ENCODE measurements at regions not wholly inside any gene's neighbourhood (a gene's known extent, or its start where the extent isn't known, plus 50 kb on each side); places are given as distances from the start of the nearest gene placed in this dataset.
A peak's percentile ranks its signal among the peaks of the same experiment; 100 is the strongest.
"Not testable (repeated sequence)": the region's sequence is repeated elsewhere in the genome, so short reads cannot be mapped to it uniquely, and the experiment has no call there.

DNA sequence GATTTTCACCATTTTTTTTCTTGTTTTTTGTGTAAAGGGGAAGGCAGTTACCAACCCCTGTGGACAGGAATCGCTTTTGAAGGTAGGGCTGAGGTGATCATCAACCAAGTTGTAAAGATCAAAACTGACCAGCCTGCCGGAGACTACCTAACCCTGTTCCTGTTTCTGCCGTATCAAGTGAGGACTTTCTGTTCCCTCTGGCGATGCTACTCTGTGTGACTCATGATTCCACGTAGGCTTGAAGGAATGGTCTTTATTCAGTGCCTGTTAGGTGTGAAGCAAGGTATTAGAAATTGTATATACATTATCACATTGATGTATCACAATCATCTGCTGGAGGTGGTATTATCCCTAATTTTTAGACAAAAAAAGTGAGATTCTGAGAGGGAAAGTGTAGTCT, 161.3 kb downstream of the SOX4 start:
- DNase-seq (ENCODE audit: low read depth) = peak; percentile 88
- TF ChIP-seq, protein P1, sequence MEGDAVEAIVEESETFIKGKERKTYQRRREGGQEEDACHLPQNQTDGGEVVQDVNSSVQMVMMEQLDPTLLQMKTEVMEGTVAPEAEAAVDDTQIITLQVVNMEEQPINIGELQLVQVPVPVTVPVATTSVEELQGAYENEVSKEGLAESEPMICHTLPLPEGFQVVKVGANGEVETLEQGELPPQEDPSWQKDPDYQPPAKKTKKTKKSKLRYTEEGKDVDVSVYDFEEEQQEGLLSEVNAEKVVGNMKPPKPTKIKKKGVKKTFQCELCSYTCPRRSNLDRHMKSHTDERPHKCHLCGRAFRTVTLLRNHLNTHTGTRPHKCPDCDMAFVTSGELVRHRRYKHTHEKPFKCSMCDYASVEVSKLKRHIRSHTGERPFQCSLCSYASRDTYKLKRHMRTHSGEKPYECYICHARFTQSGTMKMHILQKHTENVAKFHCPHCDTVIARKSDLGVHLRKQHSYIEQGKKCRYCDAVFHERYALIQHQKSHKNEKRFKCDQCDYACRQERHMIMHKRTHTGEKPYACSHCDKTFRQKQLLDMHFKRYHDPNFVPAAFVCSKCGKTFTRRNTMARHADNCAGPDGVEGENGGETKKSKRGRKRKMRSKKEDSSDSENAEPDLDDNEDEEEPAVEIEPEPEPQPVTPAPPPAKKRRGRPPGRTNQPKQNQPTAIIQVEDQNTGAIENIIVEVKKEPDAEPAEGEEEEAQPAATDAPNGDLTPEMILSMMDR (conservative IDR thresholded peaks at IDR 0.05; ENCODE audit: low read depth, low read length) = no peak

DNA sequence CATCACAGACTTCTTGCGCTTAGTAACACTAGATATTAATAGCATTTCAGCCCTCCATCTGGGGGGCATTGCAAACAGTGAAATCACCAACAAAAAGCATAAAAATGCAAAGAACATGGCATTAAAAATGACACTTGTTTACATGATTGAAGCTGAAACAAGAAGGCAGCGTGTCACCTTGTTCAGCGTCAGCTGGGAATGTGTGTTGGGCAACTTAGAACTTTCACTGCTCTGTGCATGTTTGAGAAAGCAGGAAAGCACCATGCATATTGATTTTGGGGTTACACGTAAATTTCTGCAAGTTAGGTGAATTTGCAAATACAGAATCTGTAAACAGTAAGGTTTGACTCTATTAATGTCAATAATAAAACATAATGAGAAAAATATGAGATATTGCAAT, 162.9 kb downstream of the SOX4 start:
- DNase-seq (ENCODE audit: low read depth) = no peak
- no peak overlapping the region for H3K4me3 ChIP-seq (ENCODE audit: low read depth, low read length)
- TF ChIP-seq, protein P1 (conservative IDR thresholded peaks at IDR 0.05; ENCODE audit: low read depth, low read length) = no peak

More for the DNA sequence above, 161.3 kb downstream of the SOX4 start:
- H3K4me3 ChIP-seq (ENCODE audit: low read depth, low read length) = no peak overlapping the region

DNA sequence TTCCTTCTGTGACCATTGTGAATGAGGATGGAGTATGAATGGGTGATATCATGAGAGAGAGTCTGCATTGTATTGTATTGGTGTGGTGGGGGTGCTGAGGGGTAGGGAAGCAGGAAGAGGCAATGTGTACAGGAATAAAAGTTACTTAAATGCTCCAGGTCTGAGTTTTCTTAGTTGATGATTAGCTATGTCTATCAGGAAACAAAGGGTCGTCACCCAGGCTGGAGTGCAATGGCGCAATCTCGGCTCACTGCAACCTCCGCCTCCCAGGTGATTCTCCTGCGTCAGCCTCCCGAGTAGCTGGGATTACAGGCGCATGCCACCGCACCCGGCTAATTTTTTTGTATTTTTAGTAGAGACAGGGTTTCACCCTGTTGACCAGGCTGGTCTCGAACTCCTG, 163.8 kb downstream of the SOX4 start:
- not testable (repeated sequence) for DNase-seq (ENCODE audit: low read depth); H3K4me3 ChIP-seq (ENCODE audit: low read depth, low read length)

GRCh38 chr6:21759721-21760120, 166.2 kb downstream of the SOX4 start:
- H3K4me3 ChIP-seq (ENCODE audit: low read depth, low read length) = no peak overlapping the region
- DNase-seq (ENCODE audit: low read depth) = no peak
- TF ChIP-seq, protein P1 (conservative IDR thresholded peaks at IDR 0.05; ENCODE audit: low read depth, low read length) = no peak

DNA sequence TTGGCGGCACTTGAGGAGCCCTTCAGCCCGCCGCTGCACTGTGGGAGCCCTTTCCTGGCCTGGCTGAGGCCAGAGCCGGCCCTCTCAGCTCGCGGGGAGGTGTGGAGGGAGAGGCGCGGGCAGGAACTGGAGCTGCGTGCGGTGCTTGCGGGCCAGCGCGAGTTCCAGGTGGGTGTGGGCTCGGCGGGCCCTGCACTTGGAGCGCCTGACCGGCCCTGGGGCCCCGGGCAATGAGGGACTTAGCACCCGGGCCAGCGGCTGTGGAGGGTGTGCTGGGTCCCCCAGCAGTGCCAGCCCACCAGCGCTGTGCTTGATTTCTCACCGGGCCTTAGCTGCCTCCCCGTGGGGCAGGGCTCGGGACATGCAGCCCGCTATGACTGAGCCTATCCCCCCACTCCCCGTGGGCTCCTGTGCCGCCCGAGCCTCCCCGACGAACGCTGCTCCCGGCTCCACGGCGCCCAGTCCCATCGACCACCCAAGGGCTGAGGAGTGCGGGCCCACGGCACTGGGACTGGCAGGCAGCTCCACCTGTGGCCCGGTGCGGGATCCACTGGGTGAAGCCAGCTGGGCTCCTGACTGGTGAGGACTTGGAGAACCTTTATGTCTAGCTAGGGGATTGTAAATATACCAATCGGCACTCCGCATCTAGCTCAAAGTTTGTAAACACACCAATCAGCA, 167.6 kb downstream of the SOX4 start:
- H3K4me3 ChIP-seq (ENCODE audit: low read depth, low read length); DNase-seq (ENCODE audit: low read depth): not testable (repeated sequence)

DNA sequence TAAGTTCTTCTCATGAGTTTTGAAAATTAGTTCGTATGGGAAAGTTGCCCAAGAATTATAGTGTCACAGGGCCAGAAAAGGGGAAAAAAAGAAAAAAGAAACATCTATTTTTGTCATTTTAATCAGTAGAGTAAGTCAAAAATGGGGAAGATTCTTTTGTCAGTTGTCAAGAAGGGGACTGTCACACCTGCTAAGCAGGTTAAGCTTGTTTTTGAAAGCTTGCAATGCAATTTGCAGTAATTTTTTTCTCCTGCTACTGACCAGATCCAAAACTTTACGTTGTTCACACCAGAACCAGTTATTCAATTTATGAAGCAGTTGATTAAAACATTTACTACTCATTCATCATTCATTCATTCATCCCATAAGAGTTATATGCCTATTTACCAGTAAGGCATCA, 171.4 kb downstream of the SOX4 start:
- no peak overlapping the region for H3K4me3 ChIP-seq (ENCODE audit: low read depth, low read length)
- DNase-seq (ENCODE audit: low read depth) = no peak
- TF ChIP-seq, protein P1 (conservative IDR thresholded peaks at IDR 0.05; ENCODE audit: low read depth, low read length) = no peak

- H3K4me3 ChIP-seq (ENCODE audit: low read depth, low read length) = no peak overlapping the region
- TF ChIP-seq, protein P1 (conservative IDR thresholded peaks at IDR 0.05; ENCODE audit: low read depth, low read length) = no peak
- peak; percentile 80 for DNase-seq (ENCODE audit: low read depth)
Measured at GRCh38 chr6:21767891-21768648, 174.5 kb downstream of the SOX4 start.

DNA sequence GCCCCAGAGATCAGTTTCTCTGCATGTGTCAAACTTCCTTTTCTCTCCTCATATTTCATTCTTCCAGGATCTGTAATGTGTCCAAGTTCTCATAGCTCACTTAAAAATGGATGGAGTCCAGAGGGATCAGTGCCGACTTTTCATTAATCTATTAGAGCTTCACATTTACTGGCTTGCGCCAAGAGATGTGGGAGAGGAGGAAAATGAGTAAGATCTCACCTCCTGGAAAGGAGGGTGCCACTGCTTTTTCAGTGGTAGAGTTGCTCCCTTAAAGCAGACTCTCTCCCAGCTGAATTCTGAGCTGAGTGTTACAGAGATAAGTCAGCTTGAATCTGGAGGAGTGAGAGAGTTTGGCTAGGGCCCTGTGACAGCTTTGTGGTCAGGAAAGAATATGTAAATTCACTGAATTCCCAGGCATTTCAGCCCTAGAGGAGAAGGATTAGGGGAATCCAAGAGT, 175.9 kb downstream of the SOX4 start:
- peak; percentile 92 for DNase-seq (ENCODE audit: low read depth)

More for the DNA sequence above, 175.9 kb downstream of the SOX4 start:
- TF ChIP-seq, protein P1 (conservative IDR thresholded peaks at IDR 0.05; ENCODE audit: low read depth, low read length) = no peak
- no peak overlapping the region for H3K4me3 ChIP-seq (ENCODE audit: low read depth, low read length)

Data from choroid plexus epithelial cell (primary cell).